Cardiac muscle cell (in vitro differentiated cells and primary cell): ENCODE measurements at regions not wholly inside any gene's neighbourhood (a gene's known extent, or its start where the extent isn't known, plus 50 kb on each side); places are given as distances from the start of the nearest gene placed in this dataset.
A peak's percentile ranks its signal among the peaks of the same experiment; 100 is the strongest.
"Not testable (repeated sequence)": the region's sequence is repeated elsewhere in the genome, so short reads cannot be mapped to it uniquely, and the experiment has no call there.

ENCODE experiments used
- DNase-seq, 2 donors: peaks; one replicate each; pipeline versions ENCODE4 v3.0.0 to v3.0.0-alpha.2; 2010 to 2017; ENCODE audit warnings: low read depth in 1 of 2, low spot score in 1 of 2
- H3K27ac ChIP-seq: fragments of 200-600 bp; sonication (generic); 2 replicates; pipeline ENCODE4 v1.5.1; 2016
- H3K27me3 ChIP-seq: fragments of 200-600 bp; sonication (generic); 2 replicates; pipeline ENCODE4 v1.6.0; 2016; ENCODE audit warnings: control low read depth
- H3K36me3 ChIP-seq: fragments of 200-600 bp; sonication (generic); 2 replicates; pipeline ENCODE4 v1.5.1; 2016; ENCODE audit warnings: control low read depth
- H3K4me1 ChIP-seq: fragments of 200-600 bp; sonication (generic); 2 replicates; pipeline ENCODE4 v1.8.1; 2017; ENCODE audit warnings: low read depth, mild to moderate bottlenecking, mixed run types
- H3K4me3 ChIP-seq: fragments of 200-600 bp; sonication (generic); 2 replicates; pipeline ENCODE4 v1.5.1; 2016; ENCODE audit warnings: mild to moderate bottlenecking
- H3K9me3 ChIP-seq: fragments of 200-600 bp; sonication (generic); 2 replicates; pipeline ENCODE4 v1.5.1; 2017; ENCODE audit warnings: low read depth, mild to moderate bottlenecking, control low read depth
- CTCF ChIP-seq: IDR thresholded peaks from 2 replicates; pipeline ENCODE4 v1.5.1; 2012; ENCODE audit warnings: low read depth, mild to moderate bottlenecking, low read length

GRCh38 chr6:6951355-6951754 lies 156.4 kb upstream of the RREB1 start:
- DNase-seq: no peak
- Histone ChIP-seq H3K4me3 (no peak overlapping the region), H3K9me3 (peaks cover 4% of the 10 kb centered on the region), H3K36me3 (no peaks in the 10 kb centered on the region), H3K27me3 (no peaks in the 10 kb centered on the region), H3K27ac (no peak overlapping the region), H3K4me1 (no peaks in the 10 kb centered on the region)
- no peak for TF ChIP-seq CTCF

- no peak for DNase-seq
- Histone ChIP-seq H3K9me3 (peaks cover 4% of the 10 kb centered on the region), H3K27ac (no peak overlapping the region), H3K4me1 (no peaks in the 10 kb centered on the region), H3K4me3 (no peak overlapping the region), H3K27me3 (no peaks in the 10 kb centered on the region), H3K36me3 (no peaks in the 10 kb centered on the region)
- TF ChIP-seq CTCF: no peak
Measured at GRCh38 chr6:6952484-6952883, 155.3 kb upstream of the RREB1 start.

- H3K36me3 ChIP-seq, H3K4me1 ChIP-seq, DNase-seq, H3K9me3 ChIP-seq, H3K4me3 ChIP-seq, H3K27me3 ChIP-seq, H3K27ac ChIP-seq: not testable (repeated sequence)
Measured at GRCh38 chr6:6952927-6953326, 154.8 kb upstream of the RREB1 start.

GRCh38 chr6:6960571-6961251 lies 147.1 kb upstream of the RREB1 start:
- Histone ChIP-seq H3K4me3 (no peak overlapping the region), H3K27ac (no peak overlapping the region), H3K9me3 (no peaks in the 10 kb centered on the region), H3K4me1 (no peaks in the 10 kb centered on the region), H3K27me3 (no peaks in the 10 kb centered on the region), H3K36me3 (no peaks in the 10 kb centered on the region)
- DNase-seq: no peak
- no peak for TF ChIP-seq CTCF

GRCh38 chr6:6962086-6962485 lies 145.7 kb upstream of the RREB1 start:
- Histone ChIP-seq H3K9me3 (no peaks in the 10 kb centered on the region), H3K4me3 (no peak overlapping the region), H3K36me3 (no peaks in the 10 kb centered on the region), H3K27ac (no peak overlapping the region), H3K4me1 (no peaks in the 10 kb centered on the region), H3K27me3 (no peaks in the 10 kb centered on the region)
- no peak for TF ChIP-seq CTCF
- no peak for DNase-seq

GRCh38 chr6:6962699-6963098 lies 145.1 kb upstream of the RREB1 start:
- no peaks in the 10 kb centered on the region for H3K27me3 ChIP-seq
- no peak overlapping the region for H3K4me3 ChIP-seq
- peak in 1 of 2 donors; percentile 6 for DNase-seq
- H3K9me3 ChIP-seq: no peaks in the 10 kb centered on the region
- TF ChIP-seq CTCF: no peak
- no peaks in the 10 kb centered on the region for H3K36me3 ChIP-seq
- H3K27ac ChIP-seq: no peak overlapping the region
- no peaks in the 10 kb centered on the region for H3K4me1 ChIP-seq

- H3K4me1 ChIP-seq, H3K36me3 ChIP-seq, H3K27me3 ChIP-seq, H3K27ac ChIP-seq, DNase-seq, H3K9me3 ChIP-seq, H3K4me3 ChIP-seq: not testable (repeated sequence)
Measured at GRCh38 chr6:6963390-6963789, 144.4 kb upstream of the RREB1 start.
